SIG-M5 (cell line): ENCODE measurements at regions not wholly inside any gene's neighbourhood (a gene's known extent, or its start where the extent isn't known, plus 50 kb on each side); places are given as distances from the start of the nearest gene placed in this dataset.
"Not testable (repeated sequence)": the region's sequence is repeated elsewhere in the genome, so short reads cannot be mapped to it uniquely, and the experiment has no call there.

Experiments used
- DNase-seq: peaks from one replicate; lab custom pipeline; 2025; lab: John Stamatoyannopoulos, UW

GRCh38 chr7:119886007-119886406 is 387.0 kb upstream of the KCND2 start:
- DNase-seq, result no peak

GRCh38 chr7:119886525-119886924 is 386.4 kb upstream of the KCND2 start:
- DNase-seq, result not testable (repeated sequence)

- no peak for DNase-seq
These were observed 384.7 kb upstream of the KCND2 start for GRCh38 chr7:119888251-119888650.

- no peak for DNase-seq
These were observed 382.3 kb upstream of the KCND2 start for GRCh38 chr7:119890631-119891030.

- no peak for DNase-seq
These were observed 377.7 kb upstream of the KCND2 start for GRCh38 chr7:119895320-119895719.

- DNase-seq, result no peak
These were observed 376.6 kb upstream of the KCND2 start for GRCh38 chr7:119896386-119896785.

GRCh38 chr7:119900996-119901672 is 371.8 kb upstream of the KCND2 start:
- DNase-seq, result no peak

GRCh38 chr7:119903085-119903484 is 369.9 kb upstream of the KCND2 start:
- DNase-seq, result no peak

- no peak for DNase-seq
These were observed 367.5 kb upstream of the KCND2 start for GRCh38 chr7:119905495-119905894.

GRCh38 chr7:119908948-119909347 is 364.0 kb upstream of the KCND2 start:
- DNase-seq, result no peak

GRCh38 chr7:119914119-119914518 is 358.9 kb upstream of the KCND2 start:
- not testable (repeated sequence) for DNase-seq

GRCh38 chr7:119916501-119916900 is 356.5 kb upstream of the KCND2 start:
- DNase-seq, result no peak

- no peak for DNase-seq
These were observed 354.8 kb upstream of the KCND2 start for GRCh38 chr7:119918185-119918584.

GRCh38 chr7:119919986-119920385 is 353.0 kb upstream of the KCND2 start:
- DNase-seq, result no peak

- no peak for DNase-seq
These were observed 347.2 kb upstream of the KCND2 start for GRCh38 chr7:119925581-119926289.

GRCh38 chr7:119929891-119930290 is 343.1 kb upstream of the KCND2 start:
- no peak for DNase-seq

GRCh38 chr7:119931230-119931824 is 341.6 kb upstream of the KCND2 start:
- no peak for DNase-seq

- peak; percentile 1 for DNase-seq
These were observed 337.5 kb upstream of the KCND2 start for GRCh38 chr7:119935418-119936025.

GRCh38 chr7:119936836-119937235 is 336.1 kb upstream of the KCND2 start:
- DNase-seq, result no peak

- no peak for DNase-seq
These were observed 335.2 kb upstream of the KCND2 start for GRCh38 chr7:119937745-119938144.

- DNase-seq, result no peak
These were observed 328.9 kb upstream of the KCND2 start for GRCh38 chr7:119943942-119944600.

- no peak for DNase-seq
These were observed 328.4 kb upstream of the KCND2 start for GRCh38 chr7:119944601-119944972.
